ENCODE measurements at regions not wholly inside any gene's neighbourhood (a gene's known extent, or its start where the extent isn't known, plus 50 kb on each side); places are given as distances from the start of the nearest gene placed in this dataset.

GRCh38 chr3:30069056-30069455 is 537.3 kb upstream of the TGFBR2 start:
- TF ChIP-seq POLR2AphosphoS5 (IDR thresholded peaks at IDR 0.05; ENCODE audit: borderline replicate concordance, low read depth, low read length) (no peak), EZH2 (IDR thresholded peaks at IDR 0.05) (no peak)
